ENCODE measurements at regions not wholly inside any gene's neighbourhood (a gene's known extent, or its start where the extent isn't known, plus 50 kb on each side); places are given as distances from the start of the nearest gene placed in this dataset.

DNA sequence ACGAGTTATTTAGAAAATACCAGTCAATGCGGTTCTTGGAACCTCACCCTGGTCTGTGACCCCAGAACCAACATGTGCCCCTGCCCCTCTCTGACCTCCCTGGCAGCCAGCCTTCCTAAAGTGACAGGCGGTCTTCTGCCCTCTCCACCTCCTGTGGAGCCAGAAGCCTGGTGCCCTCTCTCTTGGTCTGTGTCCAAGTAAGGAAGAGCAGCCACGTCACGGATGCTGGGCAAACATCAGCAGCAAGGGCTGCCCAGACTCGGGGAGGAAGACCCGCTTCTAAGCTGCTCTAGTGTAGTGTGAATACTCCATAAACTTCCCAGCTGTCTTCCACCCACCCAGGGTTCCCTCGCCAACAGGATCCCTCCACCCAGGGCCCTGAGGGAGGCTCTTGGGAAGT is 272.4 kb downstream of the BMP7 start:
- DNase-seq: no peak

DNA sequence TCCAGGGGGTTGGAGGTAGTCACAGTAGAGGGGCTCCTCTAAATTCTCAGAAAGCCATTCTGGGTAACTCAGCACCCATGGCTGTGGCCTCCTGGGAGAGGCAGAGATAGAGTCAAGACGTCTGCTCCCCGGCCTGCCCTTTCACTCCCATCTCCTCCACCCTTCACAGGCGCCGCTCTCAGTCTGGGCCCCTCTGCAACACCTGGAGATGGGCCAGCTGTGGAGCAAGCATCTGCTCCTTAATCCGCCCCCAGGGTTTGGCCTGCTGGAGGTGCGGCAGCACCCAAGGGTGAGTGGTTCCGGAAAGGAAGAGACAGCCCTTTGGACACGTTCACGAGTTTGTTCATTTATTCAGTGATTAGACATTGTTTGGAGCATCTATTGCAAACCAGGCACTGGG is 271.3 kb downstream of the BMP7 start:
- DNase-seq: no peak

DNA sequence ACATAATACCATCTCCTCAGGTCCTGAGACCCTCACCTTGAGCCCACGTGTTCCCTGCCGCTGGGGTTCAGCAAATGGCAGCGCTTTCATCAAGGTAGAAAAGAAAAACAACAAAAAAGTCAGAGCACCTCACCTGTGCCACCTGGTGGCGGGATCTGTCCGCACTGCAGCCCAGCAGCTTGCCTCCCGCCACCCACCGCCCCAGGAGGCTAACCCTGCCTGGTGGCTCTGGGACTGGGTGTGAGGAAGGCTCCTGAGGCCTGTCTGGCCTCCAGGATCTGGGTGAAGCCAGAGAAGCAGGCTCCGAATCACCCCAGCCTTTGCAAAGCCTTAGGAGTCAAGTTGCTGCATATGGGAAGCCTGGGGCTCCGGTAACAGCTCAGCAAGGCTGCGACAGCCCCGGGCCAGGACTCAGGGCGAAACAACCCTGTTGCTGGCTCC is 270.8 kb downstream of the BMP7 start:
- DNase-seq: no peak

DNA sequence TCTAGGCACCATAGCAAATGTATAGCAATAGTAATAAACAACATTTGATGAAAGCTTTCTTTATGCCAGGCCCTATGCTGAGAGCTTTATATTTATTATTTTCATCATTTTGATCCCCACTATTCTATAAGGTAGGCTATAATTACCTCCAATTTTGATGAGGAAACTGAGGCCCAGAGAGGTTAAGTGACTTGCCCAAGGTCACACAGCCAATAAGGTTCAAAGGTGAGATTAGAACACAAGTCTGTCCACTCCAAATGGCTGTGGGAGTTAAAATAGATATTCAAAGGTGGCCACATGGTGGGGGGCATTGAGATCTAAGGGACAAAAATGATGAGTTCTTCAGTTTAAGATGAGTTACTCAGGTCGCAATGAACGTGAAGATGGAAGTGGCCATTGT is 269.9 kb downstream of the BMP7 start:
- no peak for DNase-seq

DNA sequence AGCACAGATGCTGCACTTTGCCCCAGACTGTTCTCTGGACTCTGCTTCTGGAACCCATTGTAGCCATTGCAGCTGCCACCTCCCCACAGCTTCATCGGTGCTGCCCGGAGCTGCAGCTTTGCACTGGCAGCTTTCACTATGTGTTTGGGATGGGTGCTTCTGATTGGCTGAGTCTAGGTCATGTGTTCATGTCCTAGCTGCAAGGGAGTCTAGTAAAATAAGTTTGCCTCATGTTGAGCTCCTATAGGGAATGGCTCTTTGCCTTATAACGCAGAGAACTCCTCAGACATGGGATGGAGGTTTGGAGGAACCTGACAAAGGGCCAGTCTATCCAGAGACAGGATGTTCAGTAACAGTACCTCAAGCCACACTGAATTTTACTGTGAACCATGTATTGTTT is 268.0 kb downstream of the BMP7 start:
- no peak for DNase-seq

DNA sequence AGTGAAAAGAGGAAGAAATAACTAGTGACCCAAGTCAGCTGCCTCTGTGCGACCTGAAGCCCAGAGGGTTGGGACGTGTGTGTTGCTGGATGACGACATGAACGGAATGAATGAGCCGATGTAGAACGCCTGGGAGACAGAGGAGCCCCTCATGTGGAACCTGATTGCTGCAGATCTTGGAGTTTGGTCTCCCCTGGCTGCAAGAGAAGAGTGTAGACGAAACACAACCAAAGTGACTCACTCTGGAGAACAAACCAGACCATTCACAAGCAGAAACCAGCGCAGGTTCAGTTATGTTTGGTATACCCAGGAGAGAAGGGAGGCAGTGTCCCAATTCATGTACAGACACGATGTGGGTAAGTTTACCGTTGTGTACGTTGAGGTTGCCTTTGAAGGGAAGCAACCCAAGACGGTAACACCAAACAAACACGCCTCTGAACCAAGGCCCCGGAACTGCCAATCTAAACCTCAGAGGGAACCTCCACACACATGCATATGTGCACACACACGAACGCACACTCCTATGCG is 265.9 kb downstream of the BMP7 start:
- no peak for DNase-seq

DNA sequence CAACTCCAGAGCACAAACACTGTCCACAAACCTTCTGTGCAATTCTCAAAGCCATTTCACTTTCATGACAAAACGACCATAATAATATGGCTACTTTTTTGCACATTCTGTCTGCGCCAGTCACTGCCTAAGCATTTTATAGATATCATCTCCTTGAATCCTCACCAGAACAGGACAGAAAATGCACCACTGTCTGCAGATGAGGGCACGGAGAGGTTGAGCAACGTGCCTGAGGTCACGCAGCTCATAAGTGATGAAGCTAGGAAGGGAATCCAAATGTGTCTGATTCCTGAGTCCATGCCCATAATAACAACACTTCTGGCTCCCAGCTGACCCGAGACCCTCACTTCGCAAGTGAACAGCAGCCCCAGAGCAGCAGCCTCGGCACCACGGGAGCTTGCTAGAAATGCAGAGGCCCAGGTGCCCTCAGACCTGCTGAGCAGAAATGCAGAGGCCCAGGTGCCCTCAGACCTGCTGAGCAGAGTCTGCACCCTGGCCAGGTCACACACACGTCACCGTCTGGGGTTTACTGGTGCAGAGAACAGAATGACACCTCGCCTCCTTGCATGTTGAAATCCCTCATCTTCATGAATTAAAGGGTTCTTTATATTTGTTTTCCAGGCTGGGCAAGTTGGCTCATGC is 265.2 kb downstream of the BMP7 start:
- no peak for DNase-seq

DNA sequence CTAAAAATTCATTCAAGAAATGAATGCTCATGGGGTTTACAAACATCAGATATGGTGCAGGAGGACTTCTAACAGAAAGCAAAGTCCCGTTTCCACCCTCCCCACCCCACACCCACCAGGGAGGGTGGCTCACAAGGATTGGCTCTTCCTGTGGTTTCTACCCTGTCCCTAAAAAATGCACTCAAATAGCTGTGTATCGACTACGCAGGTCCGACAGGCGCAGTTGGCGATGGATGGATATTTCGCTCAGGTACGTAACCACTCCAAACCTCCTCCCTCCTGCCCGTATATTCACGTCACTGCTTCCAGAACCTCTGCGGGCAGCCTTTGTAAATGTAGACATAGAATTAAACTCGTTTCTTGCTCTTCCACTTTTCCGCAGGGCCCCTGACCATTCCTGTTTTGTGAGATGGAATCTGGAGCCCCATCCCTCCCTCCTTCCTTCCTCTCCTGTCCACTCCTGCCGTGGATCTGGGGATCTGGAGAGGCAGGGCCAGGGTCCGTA is 264.3 kb downstream of the BMP7 start:
- no peak for DNase-seq

DNA sequence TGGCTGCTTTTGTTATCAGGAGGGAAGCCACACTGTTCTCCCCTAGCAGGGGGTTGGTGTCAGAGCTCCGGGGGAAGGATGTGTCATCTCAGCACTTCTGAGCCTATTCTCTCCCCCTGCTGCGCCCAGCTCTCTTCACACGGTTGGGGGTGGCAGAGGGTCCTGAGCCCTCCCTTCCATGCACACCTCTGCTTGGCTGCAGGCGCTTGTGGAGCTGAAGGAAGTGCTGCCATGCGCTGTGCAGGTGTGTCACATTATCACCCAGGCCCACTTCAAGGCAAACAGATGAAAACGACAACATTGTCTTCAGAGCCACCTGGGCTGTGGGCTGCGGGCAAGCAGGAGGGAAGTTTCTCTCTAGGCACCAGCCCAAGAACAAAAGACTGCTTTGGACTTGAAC is 263.4 kb downstream of the BMP7 start:
- no peak for DNase-seq

DNA sequence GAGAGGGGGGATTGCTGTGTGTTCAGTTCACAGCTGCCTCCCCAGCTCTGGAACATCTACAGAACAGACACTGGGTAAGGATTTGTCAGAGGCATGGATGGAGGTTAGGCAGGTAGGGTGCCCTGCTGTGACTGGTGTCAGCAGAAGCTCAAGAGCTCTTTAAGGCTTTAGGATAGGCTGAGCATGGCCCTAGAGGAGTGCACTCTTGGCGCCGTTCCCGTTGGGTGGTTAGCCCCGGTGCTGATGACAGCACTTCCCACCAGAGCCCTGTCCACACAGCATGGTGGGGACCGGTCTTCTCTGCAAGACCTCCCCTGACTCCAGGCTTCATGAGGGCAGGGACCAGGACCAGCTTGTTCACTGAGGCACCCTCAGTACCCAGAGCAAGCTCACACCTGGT is 262.0 kb downstream of the BMP7 start:
- no peak for DNase-seq

DNA sequence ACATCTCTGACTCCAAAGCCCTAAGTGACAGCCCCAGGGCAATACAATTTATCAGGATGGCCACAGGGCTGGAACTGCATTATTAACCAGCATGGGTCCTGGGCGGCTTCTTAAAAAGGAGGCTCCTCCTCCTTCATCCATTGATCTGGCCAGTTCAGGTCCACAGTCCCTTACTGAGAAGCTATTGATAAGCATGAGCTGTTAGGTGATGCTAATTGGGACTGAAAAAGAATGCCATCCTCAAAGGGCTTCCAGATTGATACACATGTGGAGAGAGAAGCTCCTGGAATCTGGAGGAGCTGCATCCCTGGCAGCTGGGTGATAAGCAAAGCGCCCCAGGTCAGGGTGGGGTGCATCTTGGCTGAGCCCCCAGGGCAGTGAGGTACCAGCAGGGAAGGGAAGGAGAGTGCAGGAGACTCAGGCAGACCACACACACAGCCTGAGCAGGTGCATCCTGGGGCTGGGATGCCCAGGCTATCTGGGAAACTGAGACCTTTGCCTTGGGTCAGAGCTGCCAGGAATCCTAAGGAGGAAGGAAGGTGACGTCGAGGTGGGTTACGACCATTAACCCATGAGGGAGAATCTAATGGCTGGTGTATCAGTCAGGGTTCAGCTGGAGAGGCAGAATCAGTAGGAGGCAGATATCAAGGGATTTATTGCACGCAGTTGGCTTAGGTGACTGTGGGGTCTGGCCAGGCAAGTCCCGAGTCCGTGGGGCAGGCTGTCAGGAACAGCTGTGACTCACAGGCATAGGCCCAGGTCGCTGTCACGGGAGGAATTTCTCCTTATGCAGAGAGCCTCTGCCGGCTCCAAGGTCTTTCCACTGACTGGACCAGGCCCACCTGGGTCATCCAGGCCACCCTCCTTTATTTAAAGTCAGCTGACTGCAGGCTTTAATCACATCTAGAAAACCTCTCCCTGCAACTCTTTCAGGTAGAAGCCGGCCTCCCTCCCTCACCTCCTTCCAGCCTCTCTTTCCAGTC is 261.2 kb downstream of the BMP7 start:
- DNase-seq: no peak

DNA sequence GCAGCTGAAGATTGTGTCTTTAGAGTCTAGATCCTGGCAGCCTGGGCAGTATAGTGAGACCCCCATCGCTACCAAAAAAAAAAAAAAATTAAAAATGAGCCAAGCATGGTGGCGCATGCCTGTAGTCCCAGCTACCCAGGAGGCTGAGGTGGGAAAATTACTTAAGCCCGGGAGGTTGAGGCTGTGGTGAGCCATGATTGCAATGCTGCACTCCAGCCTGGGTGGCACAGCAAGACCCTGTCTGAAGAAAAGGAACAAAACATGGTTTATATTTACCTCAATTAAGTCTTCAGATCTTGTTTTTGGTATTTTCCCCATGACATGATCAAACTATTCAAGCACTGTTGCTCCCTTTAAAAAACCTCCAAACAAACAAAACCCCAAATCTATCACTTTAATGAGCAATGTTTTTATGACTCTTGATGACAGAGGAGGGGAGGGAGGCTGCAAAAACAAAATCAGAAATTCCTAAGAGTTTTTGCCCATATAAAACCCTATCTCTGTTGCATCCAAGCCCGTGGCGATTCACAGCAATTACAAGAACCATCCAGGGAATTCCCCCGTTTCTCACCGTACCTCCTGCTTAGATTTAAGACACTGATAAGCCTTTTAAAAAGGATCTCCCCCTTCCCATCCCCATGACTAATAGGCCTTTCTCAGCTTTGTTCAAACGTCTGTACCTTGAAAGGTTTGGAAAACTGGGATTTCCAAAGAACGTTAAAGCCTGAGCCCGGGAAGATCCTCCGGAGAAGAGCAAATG is 259.9 kb downstream of the BMP7 start:
- no peak for DNase-seq

DNA sequence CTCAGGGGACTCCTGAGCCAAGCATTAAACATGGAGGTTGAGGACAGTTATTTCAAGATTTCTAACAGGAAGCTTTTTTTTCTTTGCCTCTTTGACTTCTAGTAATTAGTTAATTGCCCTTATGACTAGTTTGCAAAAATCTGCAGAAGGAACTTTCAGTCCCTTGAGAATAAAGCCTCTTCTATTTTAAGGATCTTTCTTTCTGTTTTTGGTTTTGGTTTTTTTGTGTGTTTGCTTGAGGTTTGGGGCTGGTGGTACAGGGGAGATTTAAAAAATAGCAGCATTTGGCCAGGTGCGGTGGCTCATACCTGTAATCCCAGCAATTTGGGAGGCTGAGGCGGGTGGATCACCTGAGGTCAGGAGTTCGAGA is 259.3 kb downstream of the BMP7 start:
- no peak for DNase-seq

DNA sequence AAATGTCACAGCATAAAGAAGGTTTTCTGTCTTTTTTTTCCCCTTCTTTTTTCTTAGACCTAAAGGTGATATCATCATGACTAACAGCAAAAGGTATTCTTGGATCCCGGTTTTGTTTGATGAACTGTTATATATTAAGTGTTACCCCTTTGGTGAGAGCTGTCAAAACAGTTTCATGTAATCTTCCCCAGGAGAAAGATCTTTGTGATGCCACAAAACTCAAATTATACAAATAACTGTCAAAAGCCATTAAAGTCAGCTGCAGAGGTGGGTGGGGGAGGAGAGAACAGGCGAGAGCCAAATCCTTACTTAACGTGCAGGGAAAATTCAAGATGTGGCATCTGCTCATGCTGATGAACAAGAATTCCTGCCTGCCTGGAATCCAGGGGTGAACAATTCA is 258.2 kb downstream of the BMP7 start:
- no peak for DNase-seq

DNA sequence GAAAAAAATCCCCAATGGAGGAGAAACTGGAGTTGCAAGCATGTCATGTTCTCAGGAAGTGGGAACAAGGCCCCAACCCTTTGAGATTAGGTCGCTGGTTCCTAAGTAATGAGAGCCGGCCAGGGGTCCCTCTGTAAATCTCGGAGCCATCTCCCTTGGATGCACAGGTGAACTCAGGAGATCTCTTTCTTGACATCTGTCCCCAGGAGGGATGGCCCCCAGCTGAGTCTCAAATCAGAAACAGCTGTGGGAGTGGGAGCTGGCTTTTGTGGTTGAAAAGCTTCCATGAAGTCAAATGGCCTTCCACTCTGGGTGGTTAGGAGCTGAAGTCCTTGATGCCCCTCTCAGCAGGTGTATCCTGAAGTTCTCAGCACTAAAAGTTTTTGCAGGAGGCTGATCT is 257.1 kb downstream of the BMP7 start:
- DNase-seq: no peak

DNA sequence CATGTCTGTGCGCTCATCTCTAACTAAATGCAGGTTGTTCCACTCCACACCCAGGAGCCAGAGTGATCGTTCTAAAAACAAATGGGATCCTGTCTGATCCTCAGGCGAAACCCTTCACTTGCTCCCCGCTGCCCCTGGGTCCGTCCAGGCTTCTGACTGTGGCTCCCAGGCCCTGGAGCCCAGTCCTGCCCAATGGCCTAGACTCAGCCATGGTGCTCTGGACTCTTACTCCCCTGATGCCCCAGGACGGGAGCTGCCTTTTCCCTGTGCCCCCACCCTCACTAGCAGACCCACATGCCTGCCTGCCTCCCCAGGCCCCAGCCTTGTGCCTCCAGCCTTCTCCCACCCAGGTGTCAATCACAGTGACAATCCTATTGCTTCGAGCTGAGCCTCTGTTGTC is 256.7 kb downstream of the BMP7 start:
- DNase-seq: no peak

DNA sequence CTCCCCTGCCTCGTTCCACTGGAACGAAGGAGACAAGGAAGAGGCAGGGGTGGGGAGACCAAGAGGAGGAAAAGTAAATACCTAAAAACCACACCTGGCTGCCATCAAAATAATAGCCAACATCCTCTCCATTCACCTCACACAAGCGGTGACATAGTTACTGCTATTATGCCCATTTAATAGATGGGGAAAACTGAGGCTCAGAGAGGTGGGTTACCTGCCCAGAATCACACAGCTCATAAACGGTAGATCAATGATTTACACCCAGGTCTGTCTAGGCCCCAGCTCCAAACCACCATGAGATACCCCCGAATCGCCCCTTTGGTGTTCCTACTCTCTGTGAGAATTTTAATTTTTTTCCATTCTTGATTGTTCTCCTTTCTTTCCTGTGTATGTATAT is 253.8 kb downstream of the BMP7 start:
- DNase-seq: no peak

DNA sequence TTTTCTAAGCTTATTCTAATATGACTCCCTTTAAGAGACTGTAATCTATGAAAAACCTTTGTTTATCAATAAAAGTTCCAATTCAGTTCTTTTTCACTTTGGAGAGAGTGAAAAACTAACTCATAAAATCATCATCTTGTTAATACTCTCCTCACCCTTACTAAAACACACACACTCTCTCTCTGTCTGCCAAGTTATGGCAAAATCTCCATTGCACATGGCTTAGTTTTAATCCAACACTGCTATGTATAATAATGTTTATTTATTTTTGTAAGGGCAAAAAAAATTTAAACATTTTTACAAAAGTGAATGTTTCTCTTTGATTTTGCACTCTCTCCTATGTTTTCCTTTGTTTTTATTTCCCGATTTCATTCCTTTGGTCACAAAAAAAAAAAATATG is 253.2 kb downstream of the BMP7 start:
- no peak for DNase-seq

DNA sequence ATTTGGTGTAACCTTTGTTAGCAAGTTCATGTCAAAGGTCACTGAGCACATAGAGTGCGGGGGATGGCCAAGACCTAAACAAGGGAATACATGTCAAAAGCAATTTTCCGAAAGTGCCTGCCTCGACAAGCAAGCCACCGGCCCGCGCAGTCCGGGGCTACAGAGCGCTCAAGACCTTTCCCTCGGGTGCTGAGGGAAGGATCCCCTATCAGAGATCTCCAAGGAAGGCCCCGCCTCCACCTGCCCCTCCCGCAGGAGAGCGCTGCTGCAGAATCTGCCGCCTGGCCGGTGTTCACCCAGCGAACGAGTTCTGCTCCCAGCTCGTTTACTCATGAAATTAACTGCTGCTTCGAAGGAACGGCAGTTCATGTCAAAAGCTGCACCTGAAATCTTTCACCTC is 252.7 kb downstream of the BMP7 start:
- no peak for DNase-seq

DNA sequence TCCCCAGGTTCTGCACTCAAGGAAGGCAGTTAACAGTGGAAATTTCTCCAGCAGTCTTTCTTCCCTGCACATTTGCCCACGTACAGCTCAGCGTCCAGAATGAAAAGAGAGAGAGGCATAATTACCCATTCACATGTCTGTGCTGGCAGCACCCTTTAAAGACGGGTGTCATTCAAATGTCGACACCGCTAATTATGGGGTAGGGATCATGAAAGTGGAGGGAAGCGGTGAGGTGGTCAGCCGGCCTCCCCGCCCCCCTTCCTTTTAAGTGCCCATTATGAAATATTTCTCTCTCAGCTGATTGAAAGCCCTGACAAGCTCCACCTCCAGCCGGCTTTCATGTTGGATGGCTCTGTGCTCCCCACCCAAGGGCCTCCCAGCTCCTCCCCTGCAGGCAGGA is 246.1 kb downstream of the BMP7 start:
- DNase-seq: peak in 2 of 58 donors; percentile 6 to 15

DNA sequence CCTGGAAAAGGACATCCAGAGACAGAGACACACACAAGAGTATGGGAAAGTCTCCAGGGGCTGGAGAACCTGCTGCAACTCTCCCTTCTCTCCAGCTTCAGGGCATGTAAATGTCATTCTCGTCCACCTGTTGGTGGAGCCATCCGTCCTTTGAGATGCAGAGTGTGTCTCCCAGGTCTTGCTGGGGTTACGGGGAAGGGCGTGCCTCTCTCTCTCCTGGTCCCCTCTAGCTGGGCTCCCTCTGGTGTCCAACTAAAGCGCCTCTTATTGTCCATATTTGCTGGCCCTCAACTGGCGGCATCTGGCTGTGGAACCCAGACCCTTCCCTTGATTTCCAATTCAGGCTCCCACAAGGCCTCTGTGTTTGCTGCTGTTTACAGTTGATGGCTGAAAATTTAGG is 244.1 kb downstream of the BMP7 start:
- DNase-seq: no peak

DNA sequence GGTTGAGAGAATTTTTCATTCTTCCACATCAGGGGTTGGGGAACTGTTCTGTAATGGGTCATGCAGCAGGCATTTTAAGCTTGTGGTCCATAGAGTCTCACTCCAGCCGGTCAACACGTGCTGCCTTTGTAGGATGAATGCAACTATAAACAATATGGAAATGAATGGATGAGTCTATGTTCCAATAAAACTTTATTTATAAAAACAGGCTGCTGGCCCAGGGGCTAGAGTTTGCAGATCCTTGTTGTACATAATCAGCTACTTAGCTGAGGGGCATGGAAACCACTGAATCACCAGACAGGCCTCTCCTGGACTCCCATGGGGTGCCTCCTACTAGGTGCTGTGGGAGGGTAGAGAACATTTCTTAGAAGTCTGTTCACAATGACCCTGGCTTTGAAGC is 243.4 kb downstream of the BMP7 start:
- DNase-seq: no peak

All from anterior cingulate cortex (tissue), 58 donors.